ENCODE measurements at regions not wholly inside any gene's neighbourhood (a gene's known extent, or its start where the extent isn't known, plus 50 kb on each side); places are given as distances from the start of the nearest gene placed in this dataset.

DNA sequence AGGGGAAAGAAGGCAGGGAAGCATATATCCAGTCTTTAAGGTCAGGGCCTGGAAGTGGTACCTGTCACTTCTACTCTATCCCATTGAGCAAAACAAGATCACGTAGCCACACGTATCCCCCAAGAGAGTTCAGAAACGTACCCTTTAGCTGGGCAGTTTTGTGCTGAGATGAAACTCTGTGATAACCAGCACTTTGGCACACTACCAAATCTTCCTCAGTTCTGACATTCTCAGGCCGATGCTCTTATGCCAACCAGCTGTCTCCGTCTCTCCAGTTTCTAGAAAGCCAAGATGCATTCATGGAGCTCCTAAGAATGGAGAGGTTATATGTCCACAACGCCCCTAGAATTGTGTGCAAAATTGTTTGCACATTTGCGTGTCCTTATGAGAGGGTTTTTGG, 176.6 kb upstream of the MSX2 start:
- Histone ChIP-seq H3K27ac (ENCODE audit: control insufficient read depth, insufficient read depth) (no peak overlapping the region), H3K36me3 (ENCODE audit: control insufficient read depth in 2 of 2, insufficient read depth in 2 of 2, low read length in 1 of 2) (no peaks in the 10 kb centered on the region), H3K9ac (ENCODE audit: control insufficient read depth, insufficient read depth, low read length) (no peak overlapping the region), H3K9me3 (replicated peaks; ENCODE audit: control insufficient read depth, insufficient read depth, low read length) (no peaks in the 10 kb centered on the region), H3K27me3 (replicated peaks in 1 of 2; ENCODE audit: control insufficient read depth in 2 of 2, insufficient read depth in 2 of 2, low read length in 1 of 2) (peaks cover 0 to 2% of the 10 kb centered on the region in 2 experiments; a peak in 2 of 4 replicates), H3K4me3 (no peak overlapping the region), H4K20me1 (ENCODE audit: control insufficient read depth, insufficient read depth) (no peaks in the 10 kb centered on the region; the same call in 1 of the 2 replicates), H2AFZ (ENCODE audit: control insufficient read depth, low read depth, low read length) (no peak overlapping the region), H3K4me1 (ENCODE audit: control insufficient read depth, insufficient read depth, low read length) (no peaks in the 10 kb centered on the region; the same call in 1 of the 2 replicates), H3K79me2 (ENCODE audit: control insufficient read depth, insufficient read depth, low read length) (no peaks in the 10 kb centered on the region), H3K4me2 (ENCODE audit: control insufficient read depth, insufficient read depth) (no peak overlapping the region)
- ATAC-seq (no peak), FAIRE-seq (no peak), DNase-seq (ENCODE audit: low read depth, low spot score) (no peak)
- BruUV-seq (replicated peaks) = no TSS peak
- TF ChIP-seq BRCA1 (IDR thresholded peaks at IDR 0.05; ENCODE audit: low read depth, low read length) (no peak), RAD51 (IDR thresholded peaks at IDR 0.05) (no peak), HDGF (IDR thresholded peaks at IDR 0.05) (no peak), ZNF217 (IDR thresholded peaks at IDR 0.05) (no peak), MTA3 (IDR thresholded peaks at IDR 0.05; ENCODE audit: borderline replicate concordance, low read length) (no peak)
- in situ Hi-C loops (cut with MboI) = no loop called here
- WGBS (ENCODE audit: insufficient coverage, insufficient replicate concordance, low lambda C conversion rate, missing lambda C conversion rate) = 30% methylated on average over 7 of the region's 7 CpGs
- ChIA-PET CTCF (interaction anchor here (0.6 kb wide), 1 partner anchor 1489 kb away, joined by 4 read pairs; no protein-coding TSS in a partner anchor), RAD21 (ENCODE audit: unreplicated experiment) (no interaction called here), SMC1A (ENCODE audit: uncharacterized antibody, unreplicated experiment) (no interaction called here), POLR2A (no interaction called here)
- intact Hi-C loops (cut with micrococcal nuclease; ENCODE audit: unreplicated experiment) = no loop called here

DNA sequence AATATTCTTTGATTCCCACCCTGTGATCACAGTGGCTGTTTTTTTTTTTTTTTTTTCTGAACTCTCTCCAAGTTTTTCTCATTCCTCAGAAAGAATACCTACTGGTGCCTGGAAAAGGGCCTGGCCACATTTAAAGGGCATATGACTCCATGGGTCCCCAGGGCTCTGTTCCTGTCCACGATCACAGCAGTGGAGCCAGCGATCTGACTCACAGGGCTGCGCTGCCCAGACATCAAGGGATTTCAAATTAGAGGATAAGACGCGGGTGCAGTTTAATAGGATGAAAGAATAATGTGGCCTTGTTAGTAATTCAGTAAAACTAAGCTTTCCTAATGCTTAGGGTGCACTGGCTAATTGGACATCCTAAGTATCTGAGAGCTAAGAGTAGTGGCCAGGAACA, 175.1 kb upstream of the MSX2 start:
- SMC1A ChIA-PET (ENCODE audit: uncharacterized antibody, unreplicated experiment) = no interaction called here
- no peaks in the 10 kb centered on the region for H3K79me2 ChIP-seq (ENCODE audit: control insufficient read depth, insufficient read depth, low read length)
- no peaks in the 10 kb centered on the region for H3K36me3 ChIP-seq (ENCODE audit: control insufficient read depth in 2 of 2, insufficient read depth in 2 of 2, low read length in 1 of 2)
- in situ Hi-C loops (cut with MboI) = no loop called here
- H3K4me3 ChIP-seq = no peak overlapping the region
- no TSS peak for BruUV-seq (replicated peaks)
- FAIRE-seq (no peak), DNase-seq (ENCODE audit: low read depth, low spot score) (no peak), ATAC-seq (no peak)
- H3K9me3 ChIP-seq (replicated peaks; ENCODE audit: control insufficient read depth, insufficient read depth, low read length) = no peaks in the 10 kb centered on the region
- H3K4me1 ChIP-seq (ENCODE audit: control insufficient read depth, insufficient read depth, low read length) = no peaks in the 10 kb centered on the region; the same call in 1 of the 2 replicates
- intact Hi-C loops (cut with micrococcal nuclease; ENCODE audit: unreplicated experiment) = no loop called here
- no peak overlapping the region for H3K27ac ChIP-seq (ENCODE audit: control insufficient read depth, insufficient read depth)
- H3K9ac ChIP-seq (ENCODE audit: control insufficient read depth, insufficient read depth, low read length) = no peak overlapping the region
- POLR2A ChIA-PET = no interaction called here
- H2AFZ ChIP-seq (ENCODE audit: control insufficient read depth, low read depth, low read length) = no peak overlapping the region
- no peak overlapping the region for H3K4me2 ChIP-seq (ENCODE audit: control insufficient read depth, insufficient read depth)
- H3K27me3 ChIP-seq (replicated peaks in 1 of 2; ENCODE audit: control insufficient read depth in 2 of 2, insufficient read depth in 2 of 2, low read length in 1 of 2) = peaks cover 0 to 2% of the 10 kb centered on the region in 2 experiments; a peak in 2 of 4 replicates
- no peaks in the 10 kb centered on the region; the same call in 1 of the 2 replicates for H4K20me1 ChIP-seq (ENCODE audit: control insufficient read depth, insufficient read depth)
- RAD21 ChIA-PET (ENCODE audit: unreplicated experiment) = no interaction called here
- CTCF ChIA-PET = no interaction called here
- WGBS (ENCODE audit: insufficient coverage, insufficient replicate concordance, low lambda C conversion rate, missing lambda C conversion rate) = 71% methylated on average over 5 of the region's 5 CpGs
- TF ChIP-seq CEBPB (IDR thresholded peaks at IDR 0.05; ENCODE audit: borderline replicate concordance in 1 of 2, low read depth in 2 of 2, low read length in 2 of 2) (no peak), FOXM1 (IDR thresholded peaks at IDR 0.05; ENCODE audit: low read depth, low read length) (no peak), SMARCA5 (IDR thresholded peaks at IDR 0.05) (no peak), NFXL1 (IDR thresholded peaks at IDR 0.05; ENCODE audit: borderline replicate concordance) (no peak), TCF7 (IDR thresholded peaks at IDR 0.05; ENCODE audit: borderline replicate concordance) (no peak), TBL1XR1 (IDR thresholded peaks at IDR 0.05; ENCODE audit: low read depth, low read length) (no peak), SMAD5 (IDR thresholded peaks at IDR 0.05; ENCODE audit: low read depth) (no peak), GABPA (IDR thresholded peaks at IDR 0.05; ENCODE audit: low read depth) (no peak), SP1 (IDR thresholded peaks at IDR 0.05; ENCODE audit: low read depth, low read length) (no peak)
- TF ChIP-seq, protein P1, sequence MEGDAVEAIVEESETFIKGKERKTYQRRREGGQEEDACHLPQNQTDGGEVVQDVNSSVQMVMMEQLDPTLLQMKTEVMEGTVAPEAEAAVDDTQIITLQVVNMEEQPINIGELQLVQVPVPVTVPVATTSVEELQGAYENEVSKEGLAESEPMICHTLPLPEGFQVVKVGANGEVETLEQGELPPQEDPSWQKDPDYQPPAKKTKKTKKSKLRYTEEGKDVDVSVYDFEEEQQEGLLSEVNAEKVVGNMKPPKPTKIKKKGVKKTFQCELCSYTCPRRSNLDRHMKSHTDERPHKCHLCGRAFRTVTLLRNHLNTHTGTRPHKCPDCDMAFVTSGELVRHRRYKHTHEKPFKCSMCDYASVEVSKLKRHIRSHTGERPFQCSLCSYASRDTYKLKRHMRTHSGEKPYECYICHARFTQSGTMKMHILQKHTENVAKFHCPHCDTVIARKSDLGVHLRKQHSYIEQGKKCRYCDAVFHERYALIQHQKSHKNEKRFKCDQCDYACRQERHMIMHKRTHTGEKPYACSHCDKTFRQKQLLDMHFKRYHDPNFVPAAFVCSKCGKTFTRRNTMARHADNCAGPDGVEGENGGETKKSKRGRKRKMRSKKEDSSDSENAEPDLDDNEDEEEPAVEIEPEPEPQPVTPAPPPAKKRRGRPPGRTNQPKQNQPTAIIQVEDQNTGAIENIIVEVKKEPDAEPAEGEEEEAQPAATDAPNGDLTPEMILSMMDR (IDR thresholded peaks at IDR 0.05 in 2 of 3, conservative IDR thresholded peaks at IDR 0.05 in 1 of 3; ENCODE audit: control insufficient read depth in 2 of 3, extremely low read depth in 1 of 3, insufficient read depth in 1 of 3, low read depth in 3 of 3, low read length in 3 of 3) = no peak
- TF ChIP-seq, protein P2, sequence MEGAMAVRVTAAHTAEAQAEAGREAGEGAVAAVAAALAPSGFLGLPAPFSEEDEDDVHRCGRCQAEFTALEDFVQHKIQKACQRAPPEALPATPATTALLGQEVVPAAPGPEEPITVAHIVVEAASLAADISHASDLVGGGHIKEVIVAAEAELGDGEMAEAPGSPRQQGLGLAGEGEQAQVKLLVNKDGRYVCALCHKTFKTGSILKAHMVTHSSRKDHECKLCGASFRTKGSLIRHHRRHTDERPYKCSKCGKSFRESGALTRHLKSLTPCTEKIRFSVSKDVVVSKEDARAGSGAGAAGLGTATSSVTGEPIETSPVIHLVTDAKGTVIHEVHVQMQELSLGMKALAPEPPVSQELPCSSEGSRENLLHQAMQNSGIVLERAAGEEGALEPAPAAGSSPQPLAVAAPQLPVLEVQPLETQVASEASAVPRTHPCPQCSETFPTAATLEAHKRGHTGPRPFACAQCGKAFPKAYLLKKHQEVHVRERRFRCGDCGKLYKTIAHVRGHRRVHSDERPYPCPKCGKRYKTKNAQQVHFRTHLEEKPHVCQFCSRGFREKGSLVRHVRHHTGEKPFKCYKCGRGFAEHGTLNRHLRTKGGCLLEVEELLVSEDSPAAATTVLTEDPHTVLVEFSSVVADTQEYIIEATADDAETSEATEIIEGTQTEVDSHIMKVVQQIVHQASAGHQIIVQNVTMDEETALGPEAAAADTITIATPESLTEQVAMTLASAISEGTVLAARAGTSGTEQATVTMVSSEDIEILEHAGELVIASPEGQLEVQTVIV (IDR thresholded peaks at IDR 0.05; ENCODE audit: borderline replicate concordance, partially characterized antibody) = no peak

Measured in GM12878 (cell line).